G401 (cell line): ENCODE measurements at regions not wholly inside any gene's neighbourhood (a gene's known extent, or its start where the extent isn't known, plus 50 kb on each side); places are given as distances from the start of the nearest gene placed in this dataset.
"Not testable (repeated sequence)": the region's sequence is repeated elsewhere in the genome, so short reads cannot be mapped to it uniquely, and the experiment has no call there.

ENCODE experiments used
- DNase-seq: peaks from one replicate; pipeline ENCODE4 v3.0.0-alpha.2; 2015; ENCODE audit warnings: low spot score
- in situ Hi-C: cut with HindIII; loops from 2 replicates; pipeline ENCODE4 v1.10.0; 2016; ENCODE audit warnings: low sequenced_read_pairs, mixed read lengths

GRCh38 chr2:56017784-56018183 lies 94.2 kb upstream of the EFEMP1 start:
- in situ Hi-C loops: no loop called here
- DNase-seq: no peak

DNA sequence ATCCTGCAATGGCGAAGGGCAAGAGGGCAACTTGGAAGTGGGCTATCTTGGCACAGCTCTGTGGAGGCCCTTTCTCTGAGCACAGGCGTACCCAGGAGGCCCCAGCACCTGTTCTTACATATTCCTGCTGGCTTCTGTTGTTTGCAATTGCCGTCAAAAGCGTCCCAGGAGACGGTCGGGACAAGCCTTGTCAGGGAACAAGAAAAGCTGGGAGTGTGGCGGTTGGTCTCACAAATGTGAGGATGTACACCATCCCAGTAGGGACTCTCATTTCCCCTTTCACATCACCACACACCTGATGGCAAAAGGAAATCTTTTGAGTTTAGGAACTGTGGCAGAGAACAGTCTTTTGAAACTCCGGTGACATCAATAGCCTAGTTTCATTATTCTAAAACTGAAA lies 94.7 kb upstream of the EFEMP1 start:
- no peak for DNase-seq
- in situ Hi-C loops: no loop called here

DNA sequence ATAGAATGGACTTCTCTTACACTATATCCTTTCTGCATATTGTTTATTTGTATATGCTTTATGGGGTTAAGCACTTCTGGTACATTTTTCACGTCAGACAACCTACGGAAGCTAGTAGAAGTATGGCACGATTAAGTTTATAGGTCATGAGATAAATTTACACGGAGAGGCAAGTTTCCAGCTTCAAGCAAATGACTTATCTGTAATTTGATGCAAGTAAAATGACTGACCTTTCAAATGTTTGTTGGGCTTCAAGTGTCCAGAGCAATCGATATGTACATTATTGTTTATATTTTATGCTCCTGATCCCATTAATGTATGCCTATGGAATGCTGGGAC lies 97.5 kb upstream of the EFEMP1 start:
- no peak for DNase-seq
- in situ Hi-C loops: no loop called here

DNA sequence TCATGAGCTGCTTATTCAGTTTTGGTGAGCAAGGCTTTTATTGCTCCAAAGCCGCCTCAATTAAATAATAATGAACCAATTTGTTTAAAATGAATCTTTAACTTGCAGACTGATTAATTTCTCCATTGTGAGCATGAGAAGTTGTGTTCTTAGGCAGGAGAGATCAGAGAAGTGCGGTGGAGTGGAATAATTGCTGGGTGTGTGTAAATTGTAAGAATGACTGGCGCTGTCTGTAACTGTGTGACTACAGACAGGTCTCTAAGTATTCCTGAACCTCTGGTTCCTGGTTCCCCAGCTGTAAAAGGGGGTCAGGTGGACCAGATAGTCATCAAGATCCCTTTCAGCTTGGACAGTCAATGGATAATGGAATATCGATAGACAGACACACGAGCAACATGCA lies 98.0 kb upstream of the EFEMP1 start:
- DNase-seq: no peak
- in situ Hi-C loops: no loop called here

- in situ Hi-C loops: no loop called here
- DNase-seq: no peak
Observed at GRCh38 chr2:56025469-56026193, 102.0 kb upstream of the EFEMP1 start.

DNA sequence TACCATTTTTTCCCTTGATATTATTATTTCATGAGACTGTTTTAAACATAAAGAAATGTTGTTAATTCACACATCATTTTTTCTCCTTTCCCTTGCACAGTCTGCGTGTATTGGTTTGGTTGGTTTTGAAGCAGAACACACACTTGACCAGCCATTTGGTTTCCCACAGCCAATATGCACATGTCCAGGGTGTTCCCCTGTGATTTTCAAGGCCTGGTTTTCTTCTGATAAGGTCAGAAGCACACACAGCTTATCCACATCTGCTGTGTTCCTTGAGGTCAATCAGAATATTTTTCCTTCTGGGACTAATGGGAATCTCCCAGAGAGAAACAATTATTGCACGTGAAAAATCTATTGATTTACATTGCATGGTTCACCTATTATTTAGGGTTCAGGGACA lies 103.2 kb upstream of the EFEMP1 start:
- DNase-seq: no peak
- in situ Hi-C loops: no loop called here

DNA sequence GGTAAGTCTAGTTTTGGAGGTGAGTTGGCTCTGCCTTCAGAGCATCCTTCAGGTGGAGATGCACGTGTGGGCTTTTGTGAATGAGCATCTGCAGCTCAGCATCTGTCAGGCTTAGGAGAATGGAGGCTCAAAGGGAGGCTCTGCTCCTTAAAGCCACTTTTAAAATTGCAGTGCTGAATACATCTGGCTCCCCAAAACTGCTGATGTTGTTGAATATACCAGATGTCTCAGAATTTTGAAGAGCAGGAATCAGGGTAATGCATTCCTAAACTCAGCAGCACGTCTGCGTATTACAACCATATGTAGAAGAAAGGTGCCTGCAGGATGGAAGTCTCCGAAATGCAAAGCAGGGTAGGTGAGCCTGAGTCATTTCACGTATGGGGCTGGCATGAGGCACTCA lies 106.5 kb upstream of the EFEMP1 start:
- DNase-seq: no peak
- in situ Hi-C loops: no loop called here

GRCh38 chr2:56030901-56031300 lies 107.3 kb upstream of the EFEMP1 start:
- in situ Hi-C loops: no loop called here
- no peak for DNase-seq

DNA sequence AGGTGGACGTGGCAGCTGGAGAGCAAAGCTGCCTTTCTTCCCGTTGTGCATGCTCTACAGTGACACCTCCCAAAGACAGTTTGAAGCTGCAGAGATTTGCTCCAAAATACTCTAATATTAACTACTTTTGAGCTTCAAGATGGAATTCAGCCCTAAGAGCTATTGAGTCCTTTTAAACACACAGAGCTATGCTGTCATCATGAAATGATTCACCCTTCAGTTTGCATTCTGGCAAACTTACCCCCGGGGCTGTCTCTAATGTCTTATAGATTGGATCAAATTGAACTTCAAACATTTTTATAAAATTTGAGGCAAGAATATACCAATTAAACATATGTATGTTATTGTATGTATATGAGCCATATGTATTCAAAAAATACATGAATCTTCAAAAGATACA lies 110.7 kb upstream of the EFEMP1 start:
- DNase-seq: no peak
- in situ Hi-C loops: no loop called here

- no peak for DNase-seq
- in situ Hi-C loops: no loop called here
Observed at GRCh38 chr2:56040189-56040588, 116.6 kb upstream of the EFEMP1 start.

DNA sequence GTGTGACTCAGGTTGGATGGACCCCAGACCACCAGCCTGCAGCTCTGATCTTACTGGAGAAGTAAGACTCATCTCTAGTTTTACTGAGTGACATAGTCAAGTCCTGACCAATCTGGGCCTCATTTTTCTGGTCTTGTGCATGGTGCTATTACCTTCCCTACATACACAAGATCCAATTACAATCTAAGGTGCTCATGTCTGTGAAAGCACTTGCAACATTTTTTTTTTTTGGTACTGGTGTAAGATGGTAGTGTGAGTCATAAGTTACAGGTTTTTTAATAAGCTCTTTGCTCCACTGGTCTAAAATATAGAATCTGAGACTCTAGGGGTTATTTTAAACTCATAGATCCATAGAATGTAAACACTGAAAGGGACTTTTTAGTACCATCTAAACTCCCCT lies 117.3 kb upstream of the EFEMP1 start:
- in situ Hi-C loops: no loop called here
- no peak for DNase-seq

DNA sequence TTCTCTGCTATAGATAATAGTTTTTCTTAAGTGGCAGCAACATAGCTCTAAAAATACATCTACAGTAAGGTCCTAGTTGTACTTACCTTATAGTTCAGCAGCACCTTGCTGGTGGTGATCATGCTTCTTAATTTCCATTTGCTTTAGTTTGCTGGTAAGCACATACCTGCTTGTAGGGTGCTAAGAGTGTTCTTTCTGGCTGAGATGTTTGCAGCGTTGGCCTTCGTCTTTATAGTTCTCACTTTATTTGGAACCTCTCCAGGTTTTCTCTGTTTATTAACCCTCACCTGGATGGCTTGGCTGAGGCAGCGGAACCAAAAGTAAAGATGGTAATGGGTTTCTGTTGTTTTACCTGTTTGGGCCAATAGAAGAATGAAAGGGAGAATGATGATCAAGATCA lies 123.6 kb upstream of the EFEMP1 start:
- no peak for DNase-seq
- in situ Hi-C loops: no loop called here

DNA sequence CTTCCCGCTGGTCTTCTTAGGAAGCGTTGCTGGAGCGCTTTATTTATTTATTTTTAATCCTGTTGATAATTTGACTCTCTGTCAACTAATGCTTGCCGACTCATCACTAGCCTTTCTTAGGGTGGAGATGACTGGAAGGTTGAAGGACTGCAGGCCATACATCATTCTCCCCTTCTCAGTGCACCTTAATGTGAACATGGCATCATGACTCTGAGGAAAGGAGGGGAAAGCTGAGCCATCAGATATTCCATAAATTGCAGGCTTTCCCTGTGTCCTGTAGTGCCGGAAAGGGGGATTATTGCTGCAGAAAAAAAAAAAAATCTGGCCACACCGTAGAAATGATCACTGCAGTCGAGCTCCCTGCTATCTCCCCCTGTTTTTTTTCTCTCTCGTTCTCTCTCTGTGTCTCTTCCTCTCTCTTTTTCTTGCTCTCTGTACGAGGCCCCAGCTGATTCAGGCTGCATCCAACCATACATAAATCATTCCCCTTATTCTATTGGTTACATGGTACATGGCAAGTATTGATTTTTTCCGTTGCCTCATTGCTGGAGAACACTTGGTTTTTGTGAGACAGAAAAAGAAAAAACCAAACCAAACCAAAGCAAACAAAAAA lies 125.8 kb upstream of the EFEMP1 start:
- DNase-seq: no peak
- in situ Hi-C loops: no loop called here

- in situ Hi-C loops: no loop called here
- DNase-seq: no peak
Observed at GRCh38 chr2:56053679-56054078, 130.1 kb upstream of the EFEMP1 start.

GRCh38 chr2:56055405-56055804 lies 128.4 kb upstream of the CCDC85A start:
- in situ Hi-C loops: no loop called here
- no peak for DNase-seq

GRCh38 chr2:56061327-56061726 lies 122.5 kb upstream of the CCDC85A start:
- DNase-seq: not testable (repeated sequence)

DNA sequence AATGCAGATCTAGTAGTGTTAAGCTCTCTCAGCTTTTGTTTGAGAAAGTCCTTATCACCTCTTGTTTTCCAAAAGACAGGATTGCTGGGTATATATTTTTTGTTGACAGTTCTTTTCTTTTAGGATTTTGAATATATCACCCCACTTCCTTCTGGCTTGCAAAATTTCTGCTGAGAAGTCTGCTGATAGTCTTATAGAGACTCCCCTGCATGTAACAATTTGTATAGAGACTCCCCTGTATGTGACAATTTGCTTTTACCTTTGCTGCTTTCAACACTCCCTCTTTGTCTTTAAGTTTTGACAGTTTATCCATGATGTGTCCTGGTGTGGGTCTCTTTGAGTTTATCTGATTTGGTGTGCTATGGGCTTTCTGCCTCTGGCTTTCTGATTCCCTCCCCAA lies 115.0 kb upstream of the CCDC85A start:
- no peak for DNase-seq
- in situ Hi-C loops: no loop called here

More at GRCh38 chr2:56061327-56061726, 122.5 kb upstream of the CCDC85A start:
- in situ Hi-C loops: not testable (repeated sequence)

- in situ Hi-C loops: no loop called here
- peak; percentile 16 for DNase-seq
Observed at GRCh38 chr2:56077359-56077915, 106.4 kb upstream of the CCDC85A start.

- in situ Hi-C loops: no loop called here
- no peak for DNase-seq
Observed at GRCh38 chr2:56082665-56083064, 101.1 kb upstream of the CCDC85A start.

DNA sequence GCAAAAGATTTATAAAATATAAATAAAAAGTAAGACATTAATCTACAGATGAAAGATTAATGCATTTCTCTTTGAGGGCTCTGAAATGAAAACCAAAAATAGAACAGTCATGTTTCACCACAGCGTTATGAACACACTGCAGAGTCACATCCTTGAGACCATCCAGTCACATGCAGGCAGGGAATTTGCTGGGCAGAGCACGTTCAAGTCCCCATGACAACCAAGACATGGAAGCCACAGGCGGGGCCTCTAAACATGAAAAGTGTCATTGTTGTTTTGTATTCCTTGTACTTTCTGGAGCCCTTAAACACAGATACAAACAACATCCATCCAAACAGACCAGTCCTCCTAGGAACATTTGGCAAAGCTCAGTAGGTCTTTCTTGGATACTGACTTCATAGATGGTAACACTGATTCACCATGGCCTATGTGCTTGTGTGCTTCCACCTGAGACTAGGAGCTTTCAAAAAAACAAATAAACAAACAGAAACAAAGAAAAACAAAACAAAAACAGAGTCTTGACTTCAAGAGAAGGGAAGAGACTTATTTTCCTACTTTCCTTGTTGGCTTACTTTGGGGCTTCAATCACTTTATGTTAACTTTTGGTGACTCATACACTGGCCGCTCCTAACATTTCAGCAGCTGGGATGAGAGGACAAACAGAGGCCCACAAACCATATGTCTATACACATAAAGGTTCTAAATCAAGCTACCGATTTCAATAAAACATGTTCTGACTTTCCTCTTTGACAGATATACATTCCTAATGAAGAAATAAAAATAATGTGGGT lies 99.5 kb upstream of the CCDC85A start:
- in situ Hi-C loops: no loop called here

More for the DNA sequence above, 99.5 kb upstream of the CCDC85A start:
- no peak for DNase-seq
